H1 (cell line): ENCODE measurements at regions not wholly inside any gene's neighbourhood (a gene's known extent, or its start where the extent isn't known, plus 50 kb on each side); places are given as distances from the start of the nearest gene placed in this dataset.

Experiments used
- BCL11A ChIP-seq, 2 experiments: IDR thresholded peaks; one replicate each; pipeline ENCODE4 v1.6.1; 2011; ENCODE audit warnings: low read depth in 2 of 2, low read length in 2 of 2, mild to moderate bottlenecking in 2 of 2
- BRCA1 ChIP-seq: IDR thresholded peaks from 2 replicates; pipeline ENCODE4 v1.6.1; 2012; ENCODE audit warnings: low read depth, low read length, improper control_type of control experiment
- CTBP2 ChIP-seq: IDR thresholded peaks from 2 replicates; pipeline ENCODE4 v1.7.0; 2011; ENCODE audit warnings: borderline replicate concordance, mild to moderate bottlenecking, moderate library complexity, mixed read lengths, low read length; ENCODE audit not compliant: insufficient read depth, insufficient read length
- FOSL1 ChIP-seq: IDR thresholded peaks from 2 replicates; pipeline ENCODE4 v1.6.1; 2011; ENCODE audit warnings: mild to moderate bottlenecking, low read depth, low read length, moderate library complexity; ENCODE audit not compliant: insufficient read depth
- RAD21 ChIP-seq, 2 experiments: IDR thresholded peaks in 1 of 2; conservative IDR thresholded peaks in 1 of 2; 2 replicates each; pipeline ENCODE4 v1.6.1; 2011; ENCODE audit warnings: low read depth in 2 of 2, low read length in 2 of 2, improper control_type of control experiment in 1 of 2, inconsistent platforms in 1 of 2, mild to moderate bottlenecking in 1 of 2, moderate library complexity in 1 of 2
- SP1 ChIP-seq: IDR thresholded peaks from 2 replicates; pipeline ENCODE4 v1.6.1; 2011; ENCODE audit warnings: low read depth, low read length
- TBP ChIP-seq: IDR thresholded peaks from 2 replicates; pipeline ENCODE4 v1.6.1; 2011; ENCODE audit warnings: low read depth, low read length, improper control_type of control experiment
- TEAD4 ChIP-seq: IDR thresholded peaks from 2 replicates; pipeline ENCODE4 v1.6.1; 2012; ENCODE audit warnings: low read depth, low read length, inconsistent platforms, mixed read lengths
- TF ChIP-seq, protein P1 (sequence below): fragments of 300-600 bp; sonication (generic); IDR thresholded peaks from 2 replicates; pipeline ENCODE4 v1.7.1; 2012; ENCODE audit warnings: low read length, moderate library complexity, mild to moderate bottlenecking, inconsistent platforms; ENCODE audit not compliant: insufficient replicate concordance

DNA sequence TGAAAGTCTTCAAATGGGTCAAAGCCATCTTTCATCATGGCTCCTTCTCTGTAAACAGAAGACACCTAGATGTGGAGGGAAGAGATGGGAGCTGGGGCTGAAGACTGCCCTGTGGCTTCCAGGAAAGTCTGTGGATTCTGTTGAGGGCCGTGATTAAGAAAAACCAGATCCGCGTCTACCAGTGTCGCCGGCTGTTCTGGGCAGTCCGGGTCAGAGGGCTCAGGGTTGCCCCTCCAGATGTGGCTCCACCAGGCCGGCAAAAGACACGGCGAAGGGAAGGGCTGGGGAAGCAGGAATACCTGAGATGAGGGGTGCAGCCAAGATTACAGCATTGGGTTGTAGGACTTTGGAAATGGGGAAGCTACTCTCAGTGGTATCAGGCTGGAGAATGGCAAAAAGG, 162.6 kb downstream of the RHOU start (continued):
- TF ChIP-seq, protein P1, sequence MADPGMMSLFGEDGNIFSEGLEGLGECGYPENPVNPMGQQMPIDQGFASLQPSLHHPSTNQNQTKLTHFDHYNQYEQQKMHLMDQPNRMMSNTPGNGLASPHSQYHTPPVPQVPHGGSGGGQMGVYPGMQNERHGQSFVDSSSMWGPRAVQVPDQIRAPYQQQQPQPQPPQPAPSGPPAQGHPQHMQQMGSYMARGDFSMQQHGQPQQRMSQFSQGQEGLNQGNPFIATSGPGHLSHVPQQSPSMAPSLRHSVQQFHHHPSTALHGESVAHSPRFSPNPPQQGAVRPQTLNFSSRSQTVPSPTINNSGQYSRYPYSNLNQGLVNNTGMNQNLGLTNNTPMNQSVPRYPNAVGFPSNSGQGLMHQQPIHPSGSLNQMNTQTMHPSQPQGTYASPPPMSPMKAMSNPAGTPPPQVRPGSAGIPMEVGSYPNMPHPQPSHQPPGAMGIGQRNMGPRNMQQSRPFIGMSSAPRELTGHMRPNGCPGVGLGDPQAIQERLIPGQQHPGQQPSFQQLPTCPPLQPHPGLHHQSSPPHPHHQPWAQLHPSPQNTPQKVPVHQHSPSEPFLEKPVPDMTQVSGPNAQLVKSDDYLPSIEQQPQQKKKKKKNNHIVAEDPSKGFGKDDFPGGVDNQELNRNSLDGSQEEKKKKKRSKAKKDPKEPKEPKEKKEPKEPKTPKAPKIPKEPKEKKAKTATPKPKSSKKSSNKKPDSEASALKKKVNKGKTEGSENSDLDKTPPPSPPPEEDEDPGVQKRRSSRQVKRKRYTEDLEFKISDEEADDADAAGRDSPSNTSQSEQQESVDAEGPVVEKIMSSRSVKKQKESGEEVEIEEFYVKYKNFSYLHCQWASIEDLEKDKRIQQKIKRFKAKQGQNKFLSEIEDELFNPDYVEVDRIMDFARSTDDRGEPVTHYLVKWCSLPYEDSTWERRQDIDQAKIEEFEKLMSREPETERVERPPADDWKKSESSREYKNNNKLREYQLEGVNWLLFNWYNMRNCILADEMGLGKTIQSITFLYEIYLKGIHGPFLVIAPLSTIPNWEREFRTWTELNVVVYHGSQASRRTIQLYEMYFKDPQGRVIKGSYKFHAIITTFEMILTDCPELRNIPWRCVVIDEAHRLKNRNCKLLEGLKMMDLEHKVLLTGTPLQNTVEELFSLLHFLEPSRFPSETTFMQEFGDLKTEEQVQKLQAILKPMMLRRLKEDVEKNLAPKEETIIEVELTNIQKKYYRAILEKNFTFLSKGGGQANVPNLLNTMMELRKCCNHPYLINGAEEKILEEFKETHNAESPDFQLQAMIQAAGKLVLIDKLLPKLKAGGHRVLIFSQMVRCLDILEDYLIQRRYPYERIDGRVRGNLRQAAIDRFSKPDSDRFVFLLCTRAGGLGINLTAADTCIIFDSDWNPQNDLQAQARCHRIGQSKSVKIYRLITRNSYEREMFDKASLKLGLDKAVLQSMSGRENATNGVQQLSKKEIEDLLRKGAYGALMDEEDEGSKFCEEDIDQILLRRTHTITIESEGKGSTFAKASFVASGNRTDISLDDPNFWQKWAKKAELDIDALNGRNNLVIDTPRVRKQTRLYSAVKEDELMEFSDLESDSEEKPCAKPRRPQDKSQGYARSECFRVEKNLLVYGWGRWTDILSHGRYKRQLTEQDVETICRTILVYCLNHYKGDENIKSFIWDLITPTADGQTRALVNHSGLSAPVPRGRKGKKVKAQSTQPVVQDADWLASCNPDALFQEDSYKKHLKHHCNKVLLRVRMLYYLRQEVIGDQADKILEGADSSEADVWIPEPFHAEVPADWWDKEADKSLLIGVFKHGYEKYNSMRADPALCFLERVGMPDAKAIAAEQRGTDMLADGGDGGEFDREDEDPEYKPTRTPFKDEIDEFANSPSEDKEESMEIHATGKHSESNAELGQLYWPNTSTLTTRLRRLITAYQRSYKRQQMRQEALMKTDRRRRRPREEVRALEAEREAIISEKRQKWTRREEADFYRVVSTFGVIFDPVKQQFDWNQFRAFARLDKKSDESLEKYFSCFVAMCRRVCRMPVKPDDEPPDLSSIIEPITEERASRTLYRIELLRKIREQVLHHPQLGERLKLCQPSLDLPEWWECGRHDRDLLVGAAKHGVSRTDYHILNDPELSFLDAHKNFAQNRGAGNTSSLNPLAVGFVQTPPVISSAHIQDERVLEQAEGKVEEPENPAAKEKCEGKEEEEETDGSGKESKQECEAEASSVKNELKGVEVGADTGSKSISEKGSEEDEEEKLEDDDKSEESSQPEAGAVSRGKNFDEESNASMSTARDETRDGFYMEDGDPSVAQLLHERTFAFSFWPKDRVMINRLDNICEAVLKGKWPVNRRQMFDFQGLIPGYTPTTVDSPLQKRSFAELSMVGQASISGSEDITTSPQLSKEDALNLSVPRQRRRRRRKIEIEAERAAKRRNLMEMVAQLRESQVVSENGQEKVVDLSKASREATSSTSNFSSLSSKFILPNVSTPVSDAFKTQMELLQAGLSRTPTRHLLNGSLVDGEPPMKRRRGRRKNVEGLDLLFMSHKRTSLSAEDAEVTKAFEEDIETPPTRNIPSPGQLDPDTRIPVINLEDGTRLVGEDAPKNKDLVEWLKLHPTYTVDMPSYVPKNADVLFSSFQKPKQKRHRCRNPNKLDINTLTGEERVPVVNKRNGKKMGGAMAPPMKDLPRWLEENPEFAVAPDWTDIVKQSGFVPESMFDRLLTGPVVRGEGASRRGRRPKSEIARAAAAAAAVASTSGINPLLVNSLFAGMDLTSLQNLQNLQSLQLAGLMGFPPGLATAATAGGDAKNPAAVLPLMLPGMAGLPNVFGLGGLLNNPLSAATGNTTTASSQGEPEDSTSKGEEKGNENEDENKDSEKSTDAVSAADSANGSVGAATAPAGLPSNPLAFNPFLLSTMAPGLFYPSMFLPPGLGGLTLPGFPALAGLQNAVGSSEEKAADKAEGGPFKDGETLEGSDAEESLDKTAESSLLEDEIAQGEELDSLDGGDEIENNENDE, result no peak
- TF ChIP-seq BCL11A (IDR thresholded peaks at IDR 0.05; ENCODE audit: low read depth in 2 of 2, low read length in 2 of 2), result no peak
- no peak for TF ChIP-seq TEAD4
- TF ChIP-seq CTBP2, result no peak
- TF ChIP-seq FOSL1, result no peak
- TF ChIP-seq BRCA1, result no peak
- no peak for TF ChIP-seq SP1
- no peak for TF ChIP-seq TBP
- no peak for TF ChIP-seq RAD21 (IDR thresholded peaks at IDR 0.05 in 1 of 2, conservative IDR thresholded peaks at IDR 0.05 in 1 of 2; ENCODE audit: low read depth in 2 of 2, low read length in 2 of 2)
